ENCODE measurements at regions not wholly inside any gene's neighbourhood (a gene's known extent, or its start where the extent isn't known, plus 50 kb on each side); places are given as distances from the start of the nearest gene placed in this dataset.

DNA sequence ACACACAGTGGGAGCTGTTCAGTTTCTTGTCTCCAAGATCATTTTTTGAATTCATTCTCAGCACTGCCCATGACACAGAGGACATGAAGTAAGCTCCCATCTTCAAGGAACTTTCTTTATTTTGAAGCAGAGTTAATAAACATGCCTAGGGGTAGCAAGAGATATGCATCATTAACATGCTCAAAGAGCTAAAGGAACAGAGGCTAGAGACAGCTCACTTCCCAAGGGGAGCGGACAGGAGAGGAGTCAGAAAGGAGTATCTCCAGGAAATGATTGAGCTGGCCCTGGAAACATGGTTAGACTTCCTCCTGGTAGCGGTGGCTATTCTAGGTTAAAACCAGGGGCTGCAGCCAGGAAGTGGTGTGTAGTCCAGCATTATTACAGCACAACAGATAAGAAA, 135.9 kb downstream of the GPAM start:
- Histone ChIP-seq H3K4me3 (no peak overlapping the region), H3K27ac (no peak overlapping the region)
- no peak for DNase-seq (ENCODE audit: low spot score)
- TF ChIP-seq, protein P1, sequence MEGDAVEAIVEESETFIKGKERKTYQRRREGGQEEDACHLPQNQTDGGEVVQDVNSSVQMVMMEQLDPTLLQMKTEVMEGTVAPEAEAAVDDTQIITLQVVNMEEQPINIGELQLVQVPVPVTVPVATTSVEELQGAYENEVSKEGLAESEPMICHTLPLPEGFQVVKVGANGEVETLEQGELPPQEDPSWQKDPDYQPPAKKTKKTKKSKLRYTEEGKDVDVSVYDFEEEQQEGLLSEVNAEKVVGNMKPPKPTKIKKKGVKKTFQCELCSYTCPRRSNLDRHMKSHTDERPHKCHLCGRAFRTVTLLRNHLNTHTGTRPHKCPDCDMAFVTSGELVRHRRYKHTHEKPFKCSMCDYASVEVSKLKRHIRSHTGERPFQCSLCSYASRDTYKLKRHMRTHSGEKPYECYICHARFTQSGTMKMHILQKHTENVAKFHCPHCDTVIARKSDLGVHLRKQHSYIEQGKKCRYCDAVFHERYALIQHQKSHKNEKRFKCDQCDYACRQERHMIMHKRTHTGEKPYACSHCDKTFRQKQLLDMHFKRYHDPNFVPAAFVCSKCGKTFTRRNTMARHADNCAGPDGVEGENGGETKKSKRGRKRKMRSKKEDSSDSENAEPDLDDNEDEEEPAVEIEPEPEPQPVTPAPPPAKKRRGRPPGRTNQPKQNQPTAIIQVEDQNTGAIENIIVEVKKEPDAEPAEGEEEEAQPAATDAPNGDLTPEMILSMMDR (IDR thresholded peaks at IDR 0.05): no peak

DNA sequence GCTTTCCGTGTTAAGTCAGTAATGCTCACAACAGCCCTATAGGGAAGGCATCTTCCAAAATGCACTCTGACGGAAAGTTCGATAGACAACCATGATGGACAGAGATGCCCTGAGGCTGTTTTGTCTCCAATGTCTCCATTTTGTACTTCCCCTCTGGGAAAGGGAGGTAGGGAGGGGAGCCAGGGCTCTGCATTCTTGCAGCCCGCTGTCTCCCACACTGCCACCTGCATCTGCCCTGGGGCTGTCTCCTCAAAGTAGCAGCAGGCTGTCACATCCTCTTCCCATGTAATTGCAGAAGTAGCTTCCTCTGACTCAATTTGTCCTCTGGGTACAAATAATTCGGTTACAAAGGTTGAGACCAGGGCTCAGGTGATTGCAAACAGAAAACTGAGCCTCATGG, 131.4 kb downstream of the GPAM start:
- TF ChIP-seq, protein P1 (IDR thresholded peaks at IDR 0.05): no peak
- H3K27ac ChIP-seq: no peak overlapping the region
- no peak overlapping the region for H3K4me3 ChIP-seq
- DNase-seq (ENCODE audit: low spot score): no peak

DNA sequence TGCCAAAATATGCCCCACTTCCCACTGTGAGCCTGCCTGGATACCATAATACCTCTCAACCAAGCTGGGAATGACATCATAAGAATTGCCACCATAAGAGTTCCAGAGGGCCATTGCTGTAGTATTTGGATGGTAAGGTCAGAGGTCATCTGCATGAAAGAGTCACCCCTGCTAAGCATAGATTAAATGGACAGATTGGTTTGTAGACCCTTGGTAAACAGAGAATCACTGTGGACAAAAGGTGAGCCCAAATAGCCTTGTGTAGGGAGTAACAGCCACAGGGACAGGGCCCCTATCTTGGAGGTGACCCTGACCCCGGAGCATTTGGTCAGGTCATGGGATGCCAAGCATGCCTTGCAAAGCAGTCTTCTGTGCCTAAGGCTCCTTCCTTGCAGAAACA, 129.7 kb downstream of the GPAM start:
- TF ChIP-seq, protein P1 (IDR thresholded peaks at IDR 0.05): no peak
- Histone ChIP-seq H3K27ac (no peak overlapping the region), H3K4me3 (no peak overlapping the region)
- DNase-seq (ENCODE audit: low spot score): no peak

DNA sequence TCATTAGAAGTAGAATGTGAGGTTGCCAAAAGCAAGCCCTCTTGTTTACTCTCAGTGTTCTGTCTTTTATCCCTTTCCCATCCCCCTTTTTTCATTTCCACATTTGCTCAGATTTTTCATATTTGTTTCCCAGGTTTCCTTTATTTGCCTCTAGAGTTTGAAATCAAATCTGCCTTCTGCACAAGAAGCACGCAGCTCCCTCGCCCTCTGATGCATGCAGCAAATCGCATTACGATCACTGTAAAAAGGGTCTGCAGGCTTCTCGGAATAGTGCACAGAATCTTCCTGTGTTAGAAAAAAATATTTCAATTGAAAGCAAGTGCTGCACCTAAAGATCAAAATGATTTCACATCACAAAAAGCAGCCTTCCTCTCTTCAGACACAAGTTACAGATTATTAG, 129.0 kb downstream of the GPAM start:
- TF ChIP-seq, protein P1 (IDR thresholded peaks at IDR 0.05): no peak
- DNase-seq (ENCODE audit: low spot score): no peak
- H3K27ac ChIP-seq: no peak overlapping the region
- H3K4me3 ChIP-seq: no peak overlapping the region

DNA sequence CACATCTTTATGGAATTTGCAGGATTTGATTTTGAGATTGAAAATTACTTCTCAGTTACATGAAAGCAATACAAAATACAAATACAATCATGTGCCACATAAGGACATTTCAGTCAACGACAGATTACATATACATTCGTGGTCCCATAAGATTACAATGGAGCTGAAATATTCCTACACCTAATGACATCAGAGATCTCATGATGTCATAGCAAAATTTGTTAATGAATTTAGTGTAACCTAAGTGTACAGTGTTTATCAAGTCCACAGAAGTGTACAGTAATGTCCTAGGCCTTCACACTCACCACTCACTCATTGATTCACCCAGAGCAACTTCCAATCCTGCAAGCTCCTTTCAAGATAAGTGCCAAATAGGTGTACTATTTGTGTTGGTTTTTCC, 126.5 kb downstream of the GPAM start:
- Histone ChIP-seq H3K27ac (no peak overlapping the region), H3K4me3 (no peak overlapping the region)
- no peak for DNase-seq (ENCODE audit: low spot score)
- TF ChIP-seq, protein P1 (IDR thresholded peaks at IDR 0.05): no peak

GRCh38 chr10:112059220-112059619, 124.3 kb downstream of the GPAM start:
- no peak overlapping the region for H3K27ac ChIP-seq
- DNase-seq (ENCODE audit: low spot score): no peak
- TF ChIP-seq, protein P1 (IDR thresholded peaks at IDR 0.05): no peak
- H3K4me3 ChIP-seq: no peak overlapping the region

- TF ChIP-seq, protein P1 (IDR thresholded peaks at IDR 0.05): no peak
- no peak for DNase-seq (ENCODE audit: low spot score)
- Histone ChIP-seq H3K27ac (no peak overlapping the region), H3K4me3 (no peak overlapping the region)
Observed at GRCh38 chr10:112071596-112072133, 111.9 kb downstream of the GPAM start.
